WI38 (cell line): ENCODE measurements at regions not wholly inside any gene's neighbourhood (a gene's known extent, or its start where the extent isn't known, plus 50 kb on each side); places are given as distances from the start of the nearest gene placed in this dataset.

ENCODE experiments used
- H3K4me3 ChIP-seq: 2 replicates; pipeline ENCODE4 v1.5.1; 2011; ENCODE audit warnings: low read depth, mild to moderate bottlenecking, control low read depth, low read length
- CTCF ChIP-seq: IDR thresholded peaks from 2 replicates; pipeline ENCODE4 v1.5.1; 2012; ENCODE audit warnings: low read depth, mild to moderate bottlenecking, control low read depth, low read length

- TF ChIP-seq CTCF: no peak
- no peak overlapping the region for H3K4me3 ChIP-seq
These were observed 223.5 kb downstream of the ARHGAP12 start for GRCh38 chr10:31705136-31705535.

DNA sequence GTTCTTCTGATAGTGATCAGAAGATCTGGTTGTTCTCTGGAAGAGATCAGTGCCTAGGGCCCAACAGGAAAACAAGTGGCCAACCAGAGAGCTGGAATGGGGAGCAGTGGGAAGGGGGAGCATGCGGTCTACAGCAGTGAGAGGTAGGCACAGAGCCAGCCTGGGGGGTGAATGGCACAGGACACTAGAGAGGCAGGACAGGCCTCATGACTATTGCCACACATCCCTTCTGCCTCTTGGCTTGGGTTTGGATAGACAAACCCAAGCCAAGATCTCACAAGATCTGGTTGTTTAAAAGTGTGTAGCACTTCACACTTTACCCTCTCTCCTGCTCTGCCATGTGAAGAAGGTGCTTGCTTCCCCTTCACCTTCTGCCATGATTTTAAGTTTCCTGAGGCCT lies 224.4 kb downstream of the ARHGAP12 start:
- no peak for TF ChIP-seq CTCF
- H3K4me3 ChIP-seq: no peak overlapping the region

DNA sequence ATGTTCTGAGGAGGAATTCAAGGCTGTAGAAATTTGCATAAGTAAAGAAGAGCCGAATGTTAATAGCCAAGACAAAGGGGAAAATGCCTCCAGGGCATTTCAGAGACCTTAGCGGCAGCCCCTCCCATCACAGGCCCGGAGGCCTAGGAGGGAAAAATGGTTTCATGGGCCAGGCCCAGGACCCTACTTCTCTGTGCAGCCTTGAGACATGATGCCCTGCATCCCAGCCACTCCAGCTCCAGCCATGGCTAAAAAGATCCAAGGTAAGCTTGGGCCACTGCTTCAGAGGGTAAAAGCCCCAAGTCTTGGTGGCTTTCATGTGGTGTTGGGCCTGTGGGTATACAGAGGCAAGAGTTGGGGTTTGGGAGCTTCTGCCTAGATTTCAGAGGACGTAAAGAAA lies 225.7 kb downstream of the ARHGAP12 start:
- TF ChIP-seq CTCF: no peak
- H3K4me3 ChIP-seq: no peak overlapping the region

- no peak for TF ChIP-seq CTCF
- no peak overlapping the region for H3K4me3 ChIP-seq
These were observed 226.6 kb downstream of the ARHGAP12 start for GRCh38 chr10:31702005-31702404.

- no peak overlapping the region for H3K4me3 ChIP-seq
- TF ChIP-seq CTCF: no peak
These were observed 227.1 kb downstream of the ARHGAP12 start for GRCh38 chr10:31701546-31701945.

- H3K4me3 ChIP-seq: no peak overlapping the region
- no peak for TF ChIP-seq CTCF
These were observed 228.4 kb downstream of the ARHGAP12 start for GRCh38 chr10:31700181-31700611.

GRCh38 chr10:31698181-31698830 lies 230.3 kb downstream of the ARHGAP12 start:
- TF ChIP-seq CTCF: no peak
- peak overlapping the region; percentile 37 for H3K4me3 ChIP-seq
